Skeletal muscle tissue (tissue), 3 donors: ENCODE measurements at regions not wholly inside any gene's neighbourhood (a gene's known extent, or its start where the extent isn't known, plus 50 kb on each side); places are given as distances from the start of the nearest gene placed in this dataset.
"Not testable (repeated sequence)": the region's sequence is repeated elsewhere in the genome, so short reads cannot be mapped to it uniquely, and the experiment has no call there.

ENCODE experiments used
- H3K27ac ChIP-seq: one replicate; pipeline ENCODE4 v1.7.0; 2013; ENCODE audit warnings: mild to moderate bottlenecking, low read depth, low read length, inconsistent platforms
- H3K27me3 ChIP-seq, 3 donors: one replicate each; pipeline ENCODE4 v1.7.0; 2013; ENCODE audit warnings: low read length in 3 of 3; ENCODE audit not compliant: control insufficient read depth in 3 of 3, insufficient read depth in 3 of 3
- H3K36me3 ChIP-seq, 3 donors: one replicate each; pipeline ENCODE4 v1.7.0; 2013; ENCODE audit warnings: low read length in 3 of 3; ENCODE audit not compliant: control insufficient read depth in 3 of 3, insufficient read depth in 3 of 3
- H3K4me1 ChIP-seq, 3 donors: one replicate each; pipeline ENCODE4 v1.7.0; 2013; ENCODE audit warnings: low read length in 3 of 3, mild to moderate bottlenecking in 3 of 3; ENCODE audit not compliant: control insufficient read depth in 3 of 3, insufficient read depth in 3 of 3
- H3K4me3 ChIP-seq, 3 donors: one replicate each; pipeline ENCODE4 v1.7.0; 2013; ENCODE audit warnings: low read length in 3 of 3
- H3K9ac ChIP-seq, 3 donors: one replicate each; pipeline ENCODE4 v1.7.0; 2013; ENCODE audit warnings: low read length in 3 of 3, mild to moderate bottlenecking in 3 of 3, moderate library complexity in 2 of 3, low read depth in 1 of 3
- H3K9me3 ChIP-seq, 3 donors: one replicate each; pipeline ENCODE4 v1.7.0; 2013; ENCODE audit warnings: low read length in 3 of 3; ENCODE audit not compliant: control insufficient read depth in 3 of 3
- donor health status: Osteomylitis.

GRCh38 chr18:38792731-38793130 is 1227.1 kb upstream of the CELF4 start:
- H3K4me3 ChIP-seq: no peak overlapping the region

GRCh38 chr18:38790786-38791185 is 1225.2 kb upstream of the CELF4 start:
- no peak overlapping the region for H3K4me3 ChIP-seq
- no peaks in the 10 kb centered on the region for H3K27me3 ChIP-seq
- H3K9me3 ChIP-seq: no peaks in the 10 kb centered on the region
- no peak overlapping the region for H3K27ac ChIP-seq
- H3K4me1 ChIP-seq: no peaks in the 10 kb centered on the region
- H3K36me3 ChIP-seq: no peaks in the 10 kb centered on the region
- H3K9ac ChIP-seq: no peak overlapping the region

More at GRCh38 chr18:38792731-38793130, 1227.1 kb upstream of the CELF4 start:
- no peak overlapping the region for H3K9ac ChIP-seq
- no peaks in the 10 kb centered on the region for H3K27me3 ChIP-seq
- H3K36me3 ChIP-seq: no peaks in the 10 kb centered on the region
- no peaks in the 10 kb centered on the region for H3K9me3 ChIP-seq
- H3K4me1 ChIP-seq: no peaks in the 10 kb centered on the region
- no peak overlapping the region for H3K27ac ChIP-seq

GRCh38 chr18:38790303-38790702 is 1224.7 kb upstream of the CELF4 start:
- Histone ChIP-seq H3K9ac (no peak overlapping the region), H3K36me3 (no peaks in the 10 kb centered on the region), H3K27me3 (no peaks in the 10 kb centered on the region), H3K27ac (no peak overlapping the region), H3K4me1 (no peaks in the 10 kb centered on the region), H3K9me3 (no peaks in the 10 kb centered on the region), H3K4me3 (no peak overlapping the region)

GRCh38 chr18:38789141-38789540 is 1223.5 kb upstream of the CELF4 start:
- Histone ChIP-seq H3K9me3 (no peaks in the 10 kb centered on the region), H3K36me3 (no peaks in the 10 kb centered on the region), H3K4me1 (no peaks in the 10 kb centered on the region), H3K9ac (no peak overlapping the region), H3K27ac (no peak overlapping the region), H3K4me3 (no peak overlapping the region), H3K27me3 (no peaks in the 10 kb centered on the region)

- no peaks in the 10 kb centered on the region for H3K4me1 ChIP-seq
- H3K9ac ChIP-seq: no peak overlapping the region
- H3K36me3 ChIP-seq: no peaks in the 10 kb centered on the region
- no peak overlapping the region for H3K4me3 ChIP-seq
- no peaks in the 10 kb centered on the region for H3K9me3 ChIP-seq
- no peak overlapping the region for H3K27ac ChIP-seq
- H3K27me3 ChIP-seq: no peaks in the 10 kb centered on the region
These were observed 1221.3 kb upstream of the CELF4 start for GRCh38 chr18:38786906-38787305.

- not testable (repeated sequence) for H3K36me3 ChIP-seq, H3K9me3 ChIP-seq, H3K27me3 ChIP-seq, H3K27ac ChIP-seq, H3K9ac ChIP-seq, H3K4me3 ChIP-seq, H3K4me1 ChIP-seq
These were observed 1206.0 kb upstream of the CELF4 start for GRCh38 chr18:38771620-38772019.

GRCh38 chr18:38768504-38768903 is 1202.9 kb upstream of the CELF4 start:
- no peak overlapping the region for H3K27ac ChIP-seq
- H3K9me3 ChIP-seq: no peaks in the 10 kb centered on the region
- no peaks in the 10 kb centered on the region for H3K27me3 ChIP-seq
- no peaks in the 10 kb centered on the region for H3K4me1 ChIP-seq
- H3K9ac ChIP-seq: no peak overlapping the region
- no peaks in the 10 kb centered on the region for H3K36me3 ChIP-seq
- H3K4me3 ChIP-seq: no peak overlapping the region

- H3K36me3 ChIP-seq: no peaks in the 10 kb centered on the region
- H3K9me3 ChIP-seq: no peaks in the 10 kb centered on the region
- no peaks in the 10 kb centered on the region for H3K27me3 ChIP-seq
- H3K9ac ChIP-seq: no peak overlapping the region
- H3K27ac ChIP-seq: no peak overlapping the region
- no peak overlapping the region for H3K4me3 ChIP-seq
- H3K4me1 ChIP-seq: no peaks in the 10 kb centered on the region
These were observed 1193.9 kb upstream of the CELF4 start for GRCh38 chr18:38759457-38759856.

GRCh38 chr18:38756436-38756835 is 1190.8 kb upstream of the CELF4 start:
- Histone ChIP-seq H3K9ac (no peak overlapping the region), H3K4me1 (no peaks in the 10 kb centered on the region), H3K4me3 (no peak overlapping the region), H3K27ac (no peak overlapping the region), H3K9me3 (no peaks in the 10 kb centered on the region), H3K36me3 (no peaks in the 10 kb centered on the region), H3K27me3 (no peaks in the 10 kb centered on the region)

- Histone ChIP-seq H3K4me1 (no peaks in the 10 kb centered on the region), H3K9me3 (peaks cover 0 to 3% (median 0%) of the 10 kb centered on the region in 3 donors), H3K27me3 (no peaks in the 10 kb centered on the region), H3K27ac (no peak overlapping the region), H3K36me3 (no peaks in the 10 kb centered on the region), H3K4me3 (no peak overlapping the region), H3K9ac (no peak overlapping the region)
These were observed 1186.8 kb upstream of the CELF4 start for GRCh38 chr18:38752430-38752829.

GRCh38 chr18:38751898-38752297 is 1186.3 kb upstream of the CELF4 start:
- H3K27ac ChIP-seq: no peak overlapping the region
- H3K9me3 ChIP-seq: peaks cover 0 to 3% (median 0%) of the 10 kb centered on the region in 3 donors
- H3K27me3 ChIP-seq: no peaks in the 10 kb centered on the region
- no peaks in the 10 kb centered on the region for H3K36me3 ChIP-seq
- no peak overlapping the region for H3K9ac ChIP-seq
- H3K4me1 ChIP-seq: no peaks in the 10 kb centered on the region
- no peak overlapping the region for H3K4me3 ChIP-seq
